ENCODE measurements at regions not wholly inside any gene's neighbourhood (a gene's known extent, or its start where the extent isn't known, plus 50 kb on each side); places are given as distances from the start of the nearest gene placed in this dataset.

- no peak for TF ChIP-seq CTCF (IDR thresholded peaks at IDR 0.05; ENCODE audit: low read depth, low read length)
These were observed 849.7 kb downstream of the ROBO2 start for GRCh38 chr3:77889616-77890015.

GRCh38 chr3:77898621-77899020 lies 858.7 kb downstream of the ROBO2 start:
- TF ChIP-seq CTCF (IDR thresholded peaks at IDR 0.05; ENCODE audit: low read depth, low read length): no peak
- H3K27ac ChIP-seq: no peak overlapping the region
- no peaks in the 10 kb centered on the region for H3K9me3 ChIP-seq (ENCODE audit: low read depth)

More at GRCh38 chr3:77889616-77890015, 849.7 kb downstream of the ROBO2 start:
- H3K4me1 ChIP-seq (ENCODE audit: low read depth): no peaks in the 10 kb centered on the region
- DNase-seq (ENCODE audit: low read depth in 1 of 2, low spot score in 1 of 2): no peak
- H3K4me3 ChIP-seq: no peak overlapping the region
- no peaks in the 10 kb centered on the region for H3K27me3 ChIP-seq
- no peak overlapping the region for H3K27ac ChIP-seq
- H3K36me3 ChIP-seq: no peaks in the 10 kb centered on the region
- H3K9me3 ChIP-seq (ENCODE audit: low read depth): no peaks in the 10 kb centered on the region

GRCh38 chr3:77902675-77903074 lies 862.8 kb downstream of the ROBO2 start:
- no peaks in the 10 kb centered on the region for H3K9me3 ChIP-seq (ENCODE audit: low read depth)

More at GRCh38 chr3:77898621-77899020, 858.7 kb downstream of the ROBO2 start:
- DNase-seq (ENCODE audit: low read depth in 1 of 2, low spot score in 1 of 2): no peak
- no peaks in the 10 kb centered on the region for H3K36me3 ChIP-seq
- no peaks in the 10 kb centered on the region for H3K4me1 ChIP-seq (ENCODE audit: low read depth)
- no peaks in the 10 kb centered on the region for H3K27me3 ChIP-seq
- no peak overlapping the region for H3K4me3 ChIP-seq

GRCh38 chr3:77906102-77906709 lies 866.3 kb downstream of the ROBO2 start:
- Histone ChIP-seq H3K9me3 (ENCODE audit: low read depth) (no peaks in the 10 kb centered on the region), H3K4me1 (ENCODE audit: low read depth) (no peaks in the 10 kb centered on the region), H3K4me3 (no peak overlapping the region), H3K27ac (no peak overlapping the region), H3K27me3 (no peaks in the 10 kb centered on the region), H3K36me3 (no peaks in the 10 kb centered on the region)
- TF ChIP-seq CTCF (IDR thresholded peaks at IDR 0.05; ENCODE audit: low read depth, low read length): no peak
- no peak for DNase-seq (ENCODE audit: low read depth in 1 of 2, low spot score in 1 of 2)

More at GRCh38 chr3:77902675-77903074, 862.8 kb downstream of the ROBO2 start:
- Histone ChIP-seq H3K27ac (no peak overlapping the region), H3K36me3 (no peaks in the 10 kb centered on the region), H3K4me1 (ENCODE audit: low read depth) (no peaks in the 10 kb centered on the region), H3K4me3 (no peak overlapping the region), H3K27me3 (no peaks in the 10 kb centered on the region)
- DNase-seq (ENCODE audit: low read depth in 1 of 2, low spot score in 1 of 2): no peak
- TF ChIP-seq CTCF (IDR thresholded peaks at IDR 0.05; ENCODE audit: low read depth, low read length): no peak

- Histone ChIP-seq H3K4me3 (no peak overlapping the region), H3K9me3 (ENCODE audit: low read depth) (no peaks in the 10 kb centered on the region), H3K36me3 (no peaks in the 10 kb centered on the region), H3K27me3 (no peaks in the 10 kb centered on the region), H3K27ac (no peak overlapping the region), H3K4me1 (ENCODE audit: low read depth) (no peaks in the 10 kb centered on the region)
- no peak for TF ChIP-seq CTCF (IDR thresholded peaks at IDR 0.05; ENCODE audit: low read depth, low read length)
- no peak for DNase-seq (ENCODE audit: low read depth in 1 of 2, low spot score in 1 of 2)
These were observed 873.8 kb downstream of the ROBO2 start for GRCh38 chr3:77913524-77914174.

Measured in cardiac muscle cell (in vitro differentiated cells and primary cell).